Breast epithelium (tissue), 4 donors: ENCODE measurements at regions not wholly inside any gene's neighbourhood (a gene's known extent, or its start where the extent isn't known, plus 50 kb on each side); places are given as distances from the start of the nearest gene placed in this dataset.

Source experiments
- DNase-seq, 2 donors: peaks; one replicate each; pipeline ENCODE4 v3.0.0-alpha.2; 2019; ENCODE audit warnings: low spot score in 2 of 2
- H3K27ac ChIP-seq, 2 donors: fragments of 200-600 bp; sonication (generic) in 1 of 2; one replicate each; pipeline ENCODE4 v1.5.1; 2016 to 2019; ENCODE audit warnings: mild to moderate bottlenecking in 1 of 2
- H3K27me3 ChIP-seq, 2 donors: fragments of 200-600 bp; sonication (generic) in 1 of 2; one replicate each; pipeline versions ENCODE4 v1.5.1 to v1.6.0; 2017 to 2019; ENCODE audit warnings: control low read depth in 1 of 2, mild to moderate bottlenecking in 1 of 2
- H3K36me3 ChIP-seq: fragments of 200-600 bp; one replicate; pipeline ENCODE4 v1.5.1; 2019
- H3K4me1 ChIP-seq, 2 donors: fragments of 200-600 bp; sonication (generic); one replicate each; pipeline ENCODE4 v1.5.1; 2016 to 2019; ENCODE audit warnings: control low read depth in 1 of 2
- H3K4me3 ChIP-seq, 3 donors: fragments of 200-600 bp; sonication (generic); 1 replicate in 2 of 3; 2 replicates in 1 of 3; pipeline ENCODE4 v1.5.1; 2016 to 2019; ENCODE audit warnings: mild to moderate bottlenecking in 3 of 3, moderate library complexity in 2 of 3
- H3K9me3 ChIP-seq, 2 donors: fragments of 200-600 bp; sonication (generic) in 1 of 2; one replicate each; pipeline ENCODE4 v1.5.1; 2016 to 2019; ENCODE audit warnings: control low read depth in 1 of 2
- CTCF ChIP-seq, 3 donors: fragments of 450-650 bp; IDR thresholded peaks; one replicate each; pipeline ENCODE4 v1.5.1; 2016 to 2017; ENCODE audit warnings: antibody characterized with exemption in 3 of 3, mild to moderate bottlenecking in 3 of 3, moderate library complexity in 3 of 3
- POLR2A ChIP-seq: fragments of 450-650 bp; IDR thresholded peaks from one replicate; pipeline ENCODE4 v1.6.1; 2016; ENCODE audit warnings: antibody characterized with exemption, mild to moderate bottlenecking, moderate library complexity
- POLR2AphosphoS5 ChIP-seq, 3 donors: sonication (generic); formaldehyde crosslinking; IDR thresholded peaks; one replicate each; pipeline ENCODE4 v1.6.1; 2017; ENCODE audit warnings: antibody characterized with exemption in 3 of 3
- intact Hi-C: fragments of 100-400 bp; cut with DNase I; formaldehyde crosslinking; loops from one replicate; pipeline ENCODE4 v1.15.1; 2023; ENCODE audit warnings: low total_unique reads

GRCh38 chr12:89080793-89081465 is 271.4 kb downstream of the DUSP6 start:
- Histone ChIP-seq H3K9me3 (no peaks in the 10 kb centered on the region), H3K4me1 (no peaks in the 10 kb centered on the region), H3K27ac (no peak overlapping the region), H3K27me3 (no peaks in the 10 kb centered on the region), H3K4me3 (no peak overlapping the region), H3K36me3 (no peaks in the 10 kb centered on the region)
- intact Hi-C loops: no loop called here
- TF ChIP-seq CTCF (IDR thresholded peaks at IDR 0.05) (no peak), POLR2AphosphoS5 (IDR thresholded peaks at IDR 0.05) (no peak), POLR2A (no peak)
- DNase-seq: no peak

GRCh38 chr12:89075880-89076540 is 276.3 kb downstream of the DUSP6 start:
- H3K27me3 ChIP-seq: no peaks in the 10 kb centered on the region
- intact Hi-C loops: no loop called here
- H3K36me3 ChIP-seq: no peaks in the 10 kb centered on the region
- H3K4me1 ChIP-seq: no peaks in the 10 kb centered on the region
- TF ChIP-seq POLR2AphosphoS5 (IDR thresholded peaks at IDR 0.05): no peak
- no peak for TF ChIP-seq CTCF (IDR thresholded peaks at IDR 0.05)
- TF ChIP-seq POLR2A: no peak
- no peak for DNase-seq
- no peak overlapping the region for H3K4me3 ChIP-seq
- H3K27ac ChIP-seq: no peak overlapping the region
- no peaks in the 10 kb centered on the region for H3K9me3 ChIP-seq

- intact Hi-C loops: no loop called here
- no peak for DNase-seq
- TF ChIP-seq CTCF (IDR thresholded peaks at IDR 0.05) (no peak), POLR2A (no peak), POLR2AphosphoS5 (IDR thresholded peaks at IDR 0.05) (no peak)
These were observed 278.6 kb downstream of the DUSP6 start for GRCh38 chr12:89073659-89074058.

GRCh38 chr12:89073027-89073398 is 279.3 kb downstream of the DUSP6 start:
- no peak overlapping the region for H3K4me3 ChIP-seq
- intact Hi-C loops: no loop called here
- H3K4me1 ChIP-seq: no peaks in the 10 kb centered on the region
- H3K27me3 ChIP-seq: no peaks in the 10 kb centered on the region
- H3K9me3 ChIP-seq: no peaks in the 10 kb centered on the region
- H3K36me3 ChIP-seq: no peaks in the 10 kb centered on the region
- DNase-seq: no peak
- H3K27ac ChIP-seq: no peak overlapping the region
- no peak for TF ChIP-seq POLR2AphosphoS5 (IDR thresholded peaks at IDR 0.05)
- TF ChIP-seq CTCF (IDR thresholded peaks at IDR 0.05): no peak
- no peak for TF ChIP-seq POLR2A

More at GRCh38 chr12:89073659-89074058, 278.6 kb downstream of the DUSP6 start:
- Histone ChIP-seq H3K27ac (no peak overlapping the region), H3K4me1 (no peaks in the 10 kb centered on the region), H3K36me3 (no peaks in the 10 kb centered on the region), H3K9me3 (no peaks in the 10 kb centered on the region), H3K27me3 (no peaks in the 10 kb centered on the region), H3K4me3 (no peak overlapping the region)

GRCh38 chr12:89072294-89073026 is 279.8 kb downstream of the DUSP6 start:
- TF ChIP-seq POLR2A (no peak), CTCF (IDR thresholded peaks at IDR 0.05) (no peak), POLR2AphosphoS5 (IDR thresholded peaks at IDR 0.05) (no peak)
- Histone ChIP-seq H3K9me3 (no peaks in the 10 kb centered on the region), H3K27me3 (no peaks in the 10 kb centered on the region), H3K36me3 (no peaks in the 10 kb centered on the region), H3K4me1 (no peaks in the 10 kb centered on the region), H3K27ac (no peak overlapping the region), H3K4me3 (no peak overlapping the region)
- no peak for DNase-seq
- intact Hi-C loops: no loop called here
